ENCODE measurements at regions not wholly inside any gene's neighbourhood (a gene's known extent, or its start where the extent isn't known, plus 50 kb on each side); places are given as distances from the start of the nearest gene placed in this dataset.

DNA sequence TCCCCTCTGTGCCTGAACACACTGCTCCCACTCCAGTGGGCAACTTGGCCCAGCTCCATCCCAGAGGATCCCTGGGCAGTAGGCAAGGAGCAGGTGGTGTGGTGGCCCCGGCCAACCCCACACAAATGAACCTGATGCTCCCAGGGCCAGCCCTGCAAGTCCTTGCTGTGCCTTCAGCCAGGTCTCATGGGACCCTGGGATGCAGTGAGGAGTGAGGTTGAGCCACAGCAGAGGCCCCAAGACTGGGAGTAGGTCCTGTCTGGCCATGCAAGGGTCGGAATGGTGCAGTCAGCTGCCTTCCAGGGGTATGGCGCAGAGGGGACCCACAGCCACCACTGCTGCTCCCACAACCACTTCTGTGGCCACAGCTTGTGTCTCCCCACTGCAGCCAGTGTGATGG lies 234.5 kb upstream of the DKK2 start:
- no peak for TF ChIP-seq POLR2A (IDR thresholded peaks at IDR 0.05)
- TF ChIP-seq, protein P1, sequence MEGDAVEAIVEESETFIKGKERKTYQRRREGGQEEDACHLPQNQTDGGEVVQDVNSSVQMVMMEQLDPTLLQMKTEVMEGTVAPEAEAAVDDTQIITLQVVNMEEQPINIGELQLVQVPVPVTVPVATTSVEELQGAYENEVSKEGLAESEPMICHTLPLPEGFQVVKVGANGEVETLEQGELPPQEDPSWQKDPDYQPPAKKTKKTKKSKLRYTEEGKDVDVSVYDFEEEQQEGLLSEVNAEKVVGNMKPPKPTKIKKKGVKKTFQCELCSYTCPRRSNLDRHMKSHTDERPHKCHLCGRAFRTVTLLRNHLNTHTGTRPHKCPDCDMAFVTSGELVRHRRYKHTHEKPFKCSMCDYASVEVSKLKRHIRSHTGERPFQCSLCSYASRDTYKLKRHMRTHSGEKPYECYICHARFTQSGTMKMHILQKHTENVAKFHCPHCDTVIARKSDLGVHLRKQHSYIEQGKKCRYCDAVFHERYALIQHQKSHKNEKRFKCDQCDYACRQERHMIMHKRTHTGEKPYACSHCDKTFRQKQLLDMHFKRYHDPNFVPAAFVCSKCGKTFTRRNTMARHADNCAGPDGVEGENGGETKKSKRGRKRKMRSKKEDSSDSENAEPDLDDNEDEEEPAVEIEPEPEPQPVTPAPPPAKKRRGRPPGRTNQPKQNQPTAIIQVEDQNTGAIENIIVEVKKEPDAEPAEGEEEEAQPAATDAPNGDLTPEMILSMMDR (IDR thresholded peaks at IDR 0.05 in 4 of 5, conservative IDR thresholded peaks at IDR 0.05 in 1 of 5): no peak

Data from gastrocnemius medialis (tissue), 4 donors.